T-helper 1 cell (primary cell): ENCODE measurements at regions not wholly inside any gene's neighbourhood (a gene's known extent, or its start where the extent isn't known, plus 50 kb on each side); places are given as distances from the start of the nearest gene placed in this dataset.
"Not testable (repeated sequence)": the region's sequence is repeated elsewhere in the genome, so short reads cannot be mapped to it uniquely, and the experiment has no call there.

Experiments
- DNase-seq, 5 donors: peaks; one replicate each; pipeline ENCODE4 v3.0.0-alpha.2; 2012 to 2020

DNA sequence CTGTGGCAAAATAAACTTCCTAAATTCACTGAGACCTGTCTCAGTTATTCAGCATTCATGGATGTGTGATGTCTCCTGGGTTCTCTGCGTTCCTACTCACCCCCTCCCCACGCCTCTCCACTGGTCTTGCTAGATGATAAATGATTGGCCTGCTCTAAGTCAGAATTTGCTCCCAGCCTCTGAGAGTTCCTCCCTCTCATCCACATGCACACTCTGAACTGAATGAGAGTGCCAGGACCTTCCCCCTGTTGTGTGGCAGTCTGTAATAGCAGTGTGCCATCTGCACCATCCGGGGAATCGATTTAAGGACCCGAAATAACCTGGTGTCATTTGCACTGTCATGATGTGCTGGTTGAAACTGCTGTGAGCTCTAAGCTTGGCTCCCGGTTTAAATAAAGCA lies 135.8 kb upstream of the AFDN start:
- no peak for DNase-seq

DNA sequence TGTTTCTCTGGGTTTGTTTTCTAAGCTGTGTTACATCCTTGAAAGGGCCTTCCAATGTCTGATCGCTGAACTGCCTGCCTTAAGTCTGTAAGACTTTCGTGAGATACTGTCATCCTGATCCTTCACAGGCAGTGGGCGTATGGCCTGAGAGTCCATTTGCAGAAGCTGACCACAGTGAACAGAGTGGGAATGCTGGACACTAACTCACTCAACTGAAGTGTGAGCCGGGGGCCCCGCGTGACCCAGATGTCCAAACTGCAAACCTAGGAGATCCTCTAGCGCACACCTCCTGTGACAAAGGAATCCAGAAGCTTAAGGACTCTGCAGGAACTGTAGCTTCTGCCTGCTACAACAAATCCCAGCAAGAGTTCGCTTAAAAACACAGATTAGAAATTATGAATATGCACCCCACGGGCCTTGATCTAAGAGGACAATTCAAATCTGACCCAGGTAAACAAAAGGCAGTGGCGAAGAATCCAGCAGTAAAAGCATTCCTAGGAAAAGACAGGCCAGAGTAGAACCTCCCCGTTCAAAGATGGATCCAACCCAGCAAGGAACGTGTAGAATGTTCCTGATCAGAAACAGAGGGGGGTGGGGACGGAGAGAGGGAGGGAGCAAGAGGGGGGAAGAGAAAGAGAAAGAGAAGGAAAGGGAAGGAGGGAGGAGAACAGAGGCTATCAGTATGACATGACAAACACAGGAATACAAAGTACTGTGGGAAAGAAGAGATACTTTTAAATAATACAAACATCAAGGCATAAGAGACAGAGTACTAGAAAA lies 135.0 kb upstream of the AFDN start:
- DNase-seq: no peak

DNA sequence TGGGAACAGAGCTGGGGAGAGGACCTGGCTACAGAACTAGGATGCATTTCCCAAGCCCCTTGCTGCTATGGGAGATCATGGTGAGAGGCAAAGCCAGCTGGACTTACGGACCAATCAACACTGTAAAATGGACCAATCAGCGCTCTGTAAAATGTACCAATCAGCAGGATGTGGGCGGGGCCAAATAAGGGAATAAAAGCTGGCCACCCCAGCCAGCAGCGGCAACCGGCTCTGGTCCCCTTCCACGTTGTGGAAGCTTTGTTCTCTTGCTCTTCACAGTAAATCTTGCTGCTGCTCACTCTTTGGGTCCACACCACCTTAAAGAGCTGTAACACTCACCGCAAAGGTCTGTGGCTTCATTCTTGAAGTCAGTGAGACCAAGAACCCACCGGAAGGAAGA lies 133.2 kb upstream of the AFDN start:
- DNase-seq: not testable (repeated sequence)

DNA sequence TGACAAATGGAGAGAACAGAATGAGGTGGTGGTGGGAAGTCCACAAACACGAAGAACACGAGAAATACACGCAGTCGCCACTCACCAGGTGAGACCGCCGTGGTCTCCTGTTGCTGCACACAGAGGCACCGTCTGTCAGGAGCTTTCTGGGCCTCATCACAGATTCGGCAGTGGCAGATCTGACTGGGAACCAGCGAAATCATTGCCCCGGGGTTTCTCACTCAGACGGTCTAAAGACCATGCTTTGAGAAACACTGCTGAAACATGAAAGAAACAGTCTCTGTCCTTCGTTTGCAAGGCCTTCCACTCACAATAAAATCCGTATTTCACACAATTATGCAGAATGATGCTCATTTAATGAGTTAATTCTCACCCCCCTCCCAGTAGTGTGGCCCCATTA lies 130.9 kb upstream of the AFDN start:
- no peak for DNase-seq

DNA sequence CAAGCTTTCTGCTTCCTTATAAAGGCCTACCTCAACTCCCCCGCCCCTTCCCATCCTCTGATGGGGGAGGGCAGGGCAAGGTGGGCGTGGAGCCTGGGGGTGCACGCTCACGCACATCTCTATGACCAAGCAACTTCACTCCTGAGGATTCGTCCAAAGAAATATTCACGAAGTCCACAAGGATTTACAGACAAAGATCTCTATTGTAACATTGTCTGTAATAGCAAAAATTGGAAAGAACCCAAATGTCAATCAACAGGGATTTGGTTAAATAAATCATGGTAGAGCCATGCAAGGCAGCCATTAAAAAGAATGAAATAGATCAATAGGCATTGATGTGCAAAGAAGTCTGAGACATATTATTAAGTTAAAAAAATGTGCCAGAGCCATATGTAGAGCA lies 130.4 kb upstream of the AFDN start:
- DNase-seq: no peak

DNA sequence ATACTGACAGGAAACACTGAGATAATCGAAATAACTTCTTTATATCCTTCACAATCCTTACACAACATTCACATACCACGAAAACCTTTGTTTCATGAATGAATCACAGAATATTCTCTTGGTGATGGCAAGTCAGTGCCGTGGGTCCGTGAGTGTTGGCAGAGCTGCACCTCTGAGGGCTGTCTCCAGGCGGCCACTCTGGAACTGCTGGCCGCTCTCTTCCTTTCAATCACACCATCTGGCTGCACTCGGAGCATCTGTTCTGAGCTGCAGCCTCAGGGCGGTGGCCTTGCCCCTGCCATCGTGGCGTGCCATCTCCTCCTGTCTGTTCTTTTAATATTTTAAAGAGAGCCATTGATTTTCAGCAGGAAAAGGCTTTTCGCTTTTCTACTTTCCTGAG lies 129.4 kb upstream of the AFDN start:
- DNase-seq: no peak

DNA sequence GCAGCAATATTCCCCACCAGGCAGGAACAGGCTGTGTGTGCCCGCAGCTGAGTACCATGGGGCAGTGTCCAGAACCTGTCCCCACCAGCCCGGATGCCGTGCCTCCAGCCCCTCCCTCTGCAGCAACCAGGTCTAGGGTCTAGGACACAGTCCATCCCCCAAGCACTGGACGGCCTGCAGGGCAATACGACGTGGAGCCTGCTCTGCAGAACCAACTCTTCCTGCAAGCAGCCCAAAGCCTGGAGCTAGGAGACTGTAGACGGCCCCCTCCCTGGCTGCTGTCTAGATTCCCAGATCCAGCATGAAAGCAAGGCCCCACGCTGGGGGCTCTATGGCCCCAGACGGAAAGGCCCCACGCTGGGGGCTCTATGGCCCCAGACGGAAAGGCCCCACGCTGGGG lies 128.2 kb upstream of the AFDN start:
- DNase-seq: no peak

DNA sequence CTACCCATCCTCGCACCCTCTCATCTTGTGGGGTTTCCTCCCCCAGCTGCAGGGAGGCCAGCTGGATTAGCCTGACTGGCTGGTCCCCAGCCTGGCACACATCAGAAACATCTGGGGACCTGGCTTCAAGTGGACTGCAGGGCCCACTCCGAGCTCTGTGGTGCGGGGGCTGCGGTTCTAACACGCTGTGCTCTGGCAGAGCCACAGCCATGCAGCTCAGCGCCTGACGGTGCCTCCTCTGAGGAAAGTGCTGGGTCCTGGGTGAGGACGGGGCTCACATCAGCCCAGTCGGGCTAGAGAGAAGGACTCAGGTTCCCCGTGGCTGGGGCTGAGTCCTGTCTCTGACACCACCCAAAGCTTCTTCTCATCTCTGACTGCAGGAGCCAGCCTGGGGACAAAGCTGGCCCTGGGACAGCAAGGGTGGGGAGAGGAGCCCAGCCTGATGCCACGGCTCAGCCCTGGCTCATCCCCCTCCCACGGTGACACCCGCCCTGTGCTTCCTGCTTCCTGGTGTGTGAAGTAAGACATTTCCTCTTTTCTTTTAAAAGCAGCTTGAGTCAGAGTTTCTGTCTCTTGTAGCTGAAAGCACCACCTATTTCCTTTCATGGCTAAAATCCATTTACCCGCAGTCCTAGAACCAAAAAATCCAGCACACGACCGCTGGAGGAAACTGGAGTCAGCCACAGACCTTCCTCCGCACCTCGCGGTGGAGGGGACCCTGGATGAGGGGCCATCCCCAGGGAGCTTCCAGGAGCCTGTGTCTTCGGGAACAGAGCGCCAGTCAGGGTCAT lies 127.4 kb upstream of the AFDN start:
- peak in 2 of 5 donors; percentile 9 to 90 for DNase-seq

DNA sequence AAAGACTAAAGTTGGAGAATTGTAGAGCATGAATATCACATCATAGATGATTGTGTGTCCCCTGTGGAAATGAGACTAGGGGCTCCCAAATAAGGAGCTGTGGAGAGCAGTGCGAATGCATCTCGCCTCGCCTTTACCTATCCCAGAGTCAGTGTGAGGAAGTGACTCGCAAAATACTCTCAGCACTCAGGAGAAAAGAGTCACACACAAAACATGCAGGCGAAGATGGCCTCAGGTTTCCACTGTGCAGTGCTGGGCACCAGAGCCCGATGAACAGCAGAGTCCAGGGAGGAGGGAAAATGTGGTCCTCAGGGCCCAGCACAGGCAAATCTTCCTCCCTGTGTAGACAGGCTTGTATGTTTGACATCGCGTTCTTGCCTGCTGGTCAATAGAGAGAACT lies 126.5 kb upstream of the AFDN start:
- DNase-seq: peak in 1 of 5 donors; percentile 20

DNA sequence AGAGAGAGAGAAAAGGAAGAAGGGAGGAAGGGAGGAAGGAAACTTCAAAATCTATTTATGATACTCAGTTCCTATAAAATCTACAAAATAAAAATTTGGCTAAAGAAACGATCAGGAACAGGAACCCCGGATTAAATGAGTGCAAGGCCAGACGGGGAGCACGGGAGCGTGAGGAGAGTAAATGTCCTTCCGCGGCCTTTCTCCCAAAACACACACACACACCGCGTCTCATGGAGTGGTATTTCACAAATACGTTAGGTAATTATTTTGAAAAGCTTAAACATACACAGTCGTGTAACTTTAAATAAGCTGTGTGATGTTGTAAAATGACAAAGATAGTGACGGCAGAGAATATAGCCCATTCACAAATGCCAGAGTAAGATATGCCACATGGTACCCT lies 125.7 kb upstream of the AFDN start:
- no peak for DNase-seq

DNA sequence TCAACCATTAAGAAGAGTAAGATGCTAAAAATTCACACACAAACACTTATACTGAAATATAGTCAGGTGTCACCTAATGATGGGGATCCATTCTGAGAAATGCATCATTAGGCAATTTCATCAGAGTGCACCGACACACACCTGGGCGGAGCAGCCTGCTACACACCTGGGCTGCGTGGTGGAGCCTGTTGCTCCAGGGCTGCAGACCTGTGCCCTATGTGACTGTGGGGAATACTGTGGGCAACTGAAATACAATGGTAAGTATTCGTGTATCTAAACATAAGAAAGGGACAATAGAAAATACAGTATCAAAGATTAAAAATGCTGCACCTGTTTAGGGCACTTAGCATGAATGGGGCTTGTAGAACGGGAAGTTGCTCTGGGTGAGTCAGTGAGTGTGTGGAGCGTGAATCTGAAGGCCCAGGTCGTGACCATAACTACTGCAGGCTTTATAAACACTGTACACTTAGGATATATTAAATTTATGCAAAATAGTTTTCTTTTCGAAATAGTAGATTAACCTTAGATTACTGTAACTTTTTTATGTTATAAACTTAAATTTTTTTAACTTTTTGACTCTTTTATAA lies 124.4 kb upstream of the AFDN start:
- no peak for DNase-seq

DNA sequence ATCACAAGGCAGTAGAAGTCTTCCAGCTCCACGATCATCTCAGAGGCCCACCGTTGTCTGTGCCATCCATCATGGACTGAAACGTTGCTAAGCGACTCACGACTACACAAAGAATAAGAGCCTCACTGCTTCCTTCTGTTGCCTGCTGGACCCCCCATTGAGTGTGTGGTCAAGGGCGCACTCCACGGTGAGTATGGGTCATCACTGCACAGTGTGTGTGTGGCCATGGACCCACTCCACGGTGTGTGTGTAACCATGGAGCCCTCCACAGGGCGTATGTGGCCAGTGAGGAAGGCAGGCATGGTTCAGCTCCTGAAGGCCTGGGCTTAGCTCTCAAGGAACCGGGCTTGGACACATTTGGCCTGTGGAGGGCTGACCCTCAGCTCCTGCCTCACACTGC lies 123.4 kb upstream of the AFDN start:
- no peak for DNase-seq

DNA sequence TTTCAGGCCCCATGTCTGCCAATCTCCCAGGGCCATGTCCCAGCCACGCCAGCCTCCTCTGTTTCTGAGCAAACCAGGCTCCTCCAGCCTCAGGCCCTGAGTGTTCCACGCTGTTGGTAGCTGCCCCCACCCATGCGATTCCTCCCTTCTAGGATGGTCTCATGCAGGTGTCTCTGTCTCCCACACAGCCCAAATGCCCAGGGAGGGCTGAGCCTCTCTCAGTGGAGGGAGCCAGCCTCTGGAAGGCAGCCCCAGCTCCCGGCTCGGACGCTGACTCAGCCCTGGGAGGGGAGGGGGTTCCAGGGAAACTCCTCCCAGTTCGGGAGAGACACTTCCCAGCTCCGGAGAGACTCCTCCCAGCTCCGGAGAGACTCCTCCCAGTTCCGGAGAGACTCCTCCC lies 122.9 kb upstream of the AFDN start:
- DNase-seq: no peak

DNA sequence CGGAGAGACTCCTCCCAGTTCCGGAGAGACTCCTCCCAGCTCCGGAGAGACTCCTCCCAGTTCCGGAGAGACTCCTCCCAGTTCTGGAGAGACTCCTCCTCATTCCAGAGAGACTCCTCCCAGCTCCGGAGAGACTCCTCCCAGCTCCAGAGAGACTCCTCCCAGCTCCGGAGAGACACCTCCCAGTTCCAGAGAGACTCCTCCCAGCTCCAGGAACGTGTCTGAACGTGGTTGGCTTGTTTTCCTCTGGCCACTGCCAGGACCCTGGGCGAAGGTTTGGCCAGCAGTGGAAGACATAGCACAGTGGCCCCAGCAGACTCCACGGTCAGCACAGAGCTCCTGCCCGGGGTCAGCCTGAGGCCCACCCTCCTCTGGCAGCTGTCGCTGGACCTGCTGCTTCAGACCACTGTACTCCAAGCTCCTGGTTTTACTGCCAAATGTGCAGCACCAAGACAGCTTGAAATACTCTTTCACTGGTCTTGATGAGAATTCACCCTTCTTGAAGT lies 122.3 kb upstream of the AFDN start:
- DNase-seq: no peak

DNA sequence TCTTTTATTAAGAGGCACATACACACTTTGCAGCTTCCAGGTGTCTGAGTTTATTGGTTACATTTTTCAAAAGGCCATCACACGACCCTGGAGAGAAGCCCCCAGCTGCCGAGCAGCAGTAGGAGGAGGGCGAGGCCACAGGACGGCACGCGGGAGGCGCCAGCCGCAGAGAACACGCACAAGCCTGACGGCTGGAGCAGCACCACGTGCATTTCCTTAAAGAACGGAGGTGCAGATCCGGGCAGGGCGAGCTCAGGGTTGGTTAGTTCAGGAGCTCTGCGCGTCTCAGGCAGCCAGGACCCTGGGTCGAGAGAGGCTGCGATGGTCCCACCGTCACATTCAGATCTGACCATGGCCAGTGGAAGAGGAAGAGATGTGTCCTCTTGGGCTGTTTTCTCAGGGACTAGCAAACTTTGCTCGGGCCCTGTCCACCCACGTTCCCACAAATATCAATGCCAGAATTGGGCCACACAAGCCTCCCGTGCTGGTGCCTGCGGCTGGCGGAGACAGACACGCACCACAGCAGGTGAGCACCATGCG lies 121.4 kb upstream of the AFDN start:
- DNase-seq: no peak

DNA sequence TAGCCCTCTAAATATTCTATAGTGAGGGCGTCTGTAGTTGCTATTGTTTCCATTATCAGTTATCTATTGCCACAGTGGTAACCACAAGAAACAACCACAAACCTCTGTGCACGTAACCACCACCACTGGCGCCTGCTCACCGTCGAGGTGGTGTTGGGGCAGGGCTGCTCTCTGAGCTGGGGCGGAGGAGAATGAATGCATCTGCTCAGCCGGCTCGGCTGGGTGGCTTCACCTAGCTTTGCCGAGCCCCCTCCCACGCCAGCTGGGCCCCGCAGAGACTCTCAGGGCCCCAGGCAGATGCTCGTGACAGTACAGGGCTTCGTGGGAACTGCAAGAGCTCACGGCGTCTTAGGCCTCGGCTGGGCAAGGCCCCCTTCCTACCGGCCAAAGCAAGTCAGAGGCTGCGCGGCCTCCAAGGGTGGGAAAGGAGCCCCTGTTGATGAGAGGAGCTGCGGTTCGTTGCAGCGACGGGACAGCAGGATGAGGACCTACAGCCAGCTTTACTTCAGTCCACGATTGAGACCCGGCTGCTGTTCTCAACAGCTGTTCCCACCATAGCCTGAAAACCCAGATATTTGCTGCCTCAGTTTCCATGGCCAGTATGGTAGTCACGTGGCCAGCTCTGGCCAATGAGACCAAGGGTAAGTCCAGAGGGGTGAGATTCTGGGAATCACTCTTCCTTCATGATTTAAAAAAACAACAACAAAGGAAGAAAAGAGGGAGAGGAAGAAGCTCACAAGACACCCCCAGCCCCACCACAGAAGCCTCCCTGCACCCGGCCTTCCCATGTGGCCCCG lies 120.2 kb upstream of the AFDN start:
- DNase-seq: peak in 4 of 5 donors; percentile 26 to 89 (median 44)

DNA sequence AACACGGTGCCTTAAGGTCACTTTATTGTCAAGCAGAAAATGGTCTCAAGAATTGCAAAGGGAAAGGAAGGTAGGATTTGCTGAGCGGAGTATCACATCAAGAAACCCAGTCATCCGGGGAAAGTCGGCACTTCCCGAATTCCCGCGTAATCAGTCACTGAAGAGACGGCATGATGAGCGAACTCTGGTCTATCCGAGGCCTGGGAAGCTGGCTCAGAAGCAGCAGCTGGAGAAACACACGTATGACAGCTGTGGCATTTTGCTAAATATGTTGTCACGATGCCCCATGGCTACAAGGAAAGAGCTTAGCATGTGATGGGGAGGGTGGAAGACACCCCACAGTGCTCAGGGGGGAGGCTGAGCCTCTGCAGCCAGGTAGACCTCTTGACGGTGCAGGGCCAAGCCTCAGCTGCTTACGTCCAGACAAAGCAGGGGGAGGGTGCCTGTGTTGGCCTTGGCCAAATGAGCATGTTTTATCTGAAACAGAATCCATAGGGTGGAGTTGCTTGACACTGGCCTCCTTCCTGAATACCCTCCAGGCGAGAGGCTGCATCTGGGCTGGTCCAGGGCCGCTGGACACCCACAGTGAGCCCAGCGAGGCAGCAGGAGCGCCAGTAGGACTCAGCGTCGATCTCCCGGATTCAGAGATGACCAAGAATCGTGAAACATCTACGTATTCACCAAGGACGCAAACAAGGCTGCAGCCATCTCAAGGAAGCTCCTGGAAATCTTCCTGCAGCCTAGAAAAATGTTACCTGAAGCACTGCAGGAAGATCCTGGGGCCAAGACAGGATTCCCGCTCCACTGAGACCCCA lies 118.8 kb upstream of the AFDN start:
- DNase-seq: no peak

DNA sequence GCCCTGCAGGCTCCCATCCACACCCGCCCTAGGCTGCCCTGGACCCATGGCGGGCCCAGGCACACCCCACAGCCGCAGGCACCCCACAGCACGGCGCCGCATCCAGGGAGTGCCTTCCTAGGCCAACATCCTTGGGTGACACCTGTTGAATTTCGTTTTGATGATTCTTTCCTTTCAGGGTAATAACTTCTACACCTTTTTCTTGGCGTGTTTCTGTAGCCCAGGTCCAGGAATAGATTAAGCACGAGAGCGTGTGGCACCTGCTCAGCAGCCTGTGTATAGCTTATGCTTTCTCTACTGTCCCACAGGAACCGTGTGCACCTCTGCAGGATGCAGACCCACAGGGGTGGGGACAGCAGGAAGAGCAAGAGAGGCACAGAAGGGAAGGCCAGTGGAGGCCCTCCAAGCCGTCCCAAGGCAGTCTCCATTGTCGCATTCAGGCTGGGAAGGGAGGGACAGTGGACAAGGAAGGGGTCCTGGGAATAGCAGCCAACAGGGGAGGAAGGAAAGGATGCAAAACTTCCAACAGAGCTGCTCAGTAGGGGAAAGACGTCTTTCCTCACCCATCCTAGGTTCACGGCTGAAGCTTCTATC lies 118.1 kb upstream of the AFDN start:
- DNase-seq: no peak

DNA sequence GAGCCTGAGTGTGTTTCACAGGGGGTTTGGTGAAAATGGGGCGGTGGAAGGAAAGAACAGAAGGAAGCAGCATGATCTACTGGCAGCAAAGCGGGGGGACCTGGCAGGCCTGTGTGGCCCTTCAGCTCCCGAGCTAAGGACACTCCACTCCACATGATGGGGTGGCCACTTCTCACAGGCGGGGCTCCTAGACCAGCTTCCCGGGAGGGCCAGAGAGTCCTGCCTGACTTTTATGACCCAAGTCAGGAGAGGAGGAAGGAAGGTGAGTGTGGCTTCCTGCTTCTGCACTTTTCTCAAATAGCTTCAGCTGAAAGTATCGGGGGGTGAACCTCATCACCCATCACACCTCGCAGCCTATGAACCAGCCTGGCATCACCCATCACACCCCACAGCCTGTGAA lies 117.5 kb upstream of the AFDN start:
- no peak for DNase-seq

DNA sequence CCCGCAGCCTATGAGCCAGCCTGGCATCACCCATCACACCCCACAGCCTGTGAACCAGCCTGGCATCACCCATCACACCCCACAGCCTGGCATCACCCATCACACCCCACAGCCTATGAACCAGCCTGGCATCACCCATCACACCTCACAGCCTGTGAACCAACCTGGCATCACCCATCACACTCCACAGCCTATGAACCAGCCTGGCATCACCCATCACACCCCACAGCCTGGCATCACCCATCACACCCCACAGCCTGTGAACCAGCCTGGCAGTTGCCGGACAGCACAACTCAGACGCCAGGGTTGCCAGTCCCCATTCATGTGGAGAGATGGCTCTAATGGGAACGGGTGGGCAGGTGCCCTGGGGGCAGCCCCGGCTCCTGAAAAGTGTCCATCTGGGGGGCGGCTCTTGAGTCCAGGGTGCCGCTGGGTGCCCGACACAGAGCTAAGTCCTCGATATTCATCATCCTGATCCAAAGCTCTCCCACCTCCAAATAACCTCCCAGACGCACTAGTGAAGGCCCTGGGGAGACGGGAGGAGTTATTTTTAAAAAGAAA lies 116.9 kb upstream of the AFDN start:
- DNase-seq: not testable (repeated sequence)

DNA sequence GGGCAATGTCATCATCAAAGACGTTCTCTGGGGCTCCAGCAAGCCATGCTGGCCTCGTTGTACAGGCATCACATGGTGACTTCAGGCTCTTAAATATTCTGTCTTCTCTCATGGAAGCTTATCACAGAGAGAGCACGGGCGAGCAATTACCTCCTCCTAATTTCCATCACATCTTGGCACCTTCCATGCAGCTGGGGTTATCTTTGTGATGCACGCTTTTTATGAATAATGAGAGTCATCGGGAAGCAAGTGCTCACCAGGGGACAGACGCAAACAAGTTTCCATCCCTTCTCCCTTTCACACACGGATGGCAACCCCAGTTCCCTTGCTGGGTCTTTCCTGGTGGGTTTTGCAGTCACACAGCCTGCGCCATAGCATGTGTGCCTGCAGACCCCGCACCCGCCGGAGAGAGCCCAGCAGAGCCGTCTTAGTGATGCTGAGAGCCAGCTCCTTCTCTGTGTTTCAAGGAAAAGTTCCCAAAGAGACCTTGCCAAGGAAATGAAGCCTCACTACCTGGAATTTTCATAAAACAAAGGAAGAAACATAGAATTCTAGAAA lies 116.3 kb upstream of the AFDN start:
- no peak for DNase-seq
